ENCODE measurements at regions not wholly inside any gene's neighbourhood (a gene's known extent, or its start where the extent isn't known, plus 50 kb on each side); places are given as distances from the start of the nearest gene placed in this dataset.

DNA sequence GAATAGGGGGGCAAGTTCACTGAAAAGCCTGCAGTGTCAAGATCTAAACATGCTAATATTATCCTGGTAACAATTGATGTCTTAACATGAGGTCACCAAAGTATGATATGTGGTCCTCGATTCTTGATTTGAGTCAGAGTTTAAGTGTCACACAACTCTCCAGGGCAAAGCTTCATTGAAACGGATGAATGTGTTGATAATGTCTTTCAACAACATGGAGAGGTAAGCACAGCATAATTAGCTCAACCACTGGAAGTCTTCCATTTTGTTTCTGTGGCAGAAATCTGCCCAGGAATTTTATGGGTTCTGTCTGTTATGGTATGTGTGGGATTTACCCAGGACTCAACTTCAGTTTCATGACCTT lies 591.5 kb downstream of the ZNF385D start:
- no peaks in the 10 kb centered on the region for H3K9me1 ChIP-seq (ENCODE audit: insufficient read depth, low read length)
- no peaks in the 10 kb centered on the region for H3K36me3 ChIP-seq (ENCODE audit: control insufficient read depth, insufficient read depth, low read length)
- no peak overlapping the region for H2AK9ac ChIP-seq (replicated peaks; ENCODE audit: low read depth, low read length, poor library complexity)
- TF ChIP-seq, protein P1, sequence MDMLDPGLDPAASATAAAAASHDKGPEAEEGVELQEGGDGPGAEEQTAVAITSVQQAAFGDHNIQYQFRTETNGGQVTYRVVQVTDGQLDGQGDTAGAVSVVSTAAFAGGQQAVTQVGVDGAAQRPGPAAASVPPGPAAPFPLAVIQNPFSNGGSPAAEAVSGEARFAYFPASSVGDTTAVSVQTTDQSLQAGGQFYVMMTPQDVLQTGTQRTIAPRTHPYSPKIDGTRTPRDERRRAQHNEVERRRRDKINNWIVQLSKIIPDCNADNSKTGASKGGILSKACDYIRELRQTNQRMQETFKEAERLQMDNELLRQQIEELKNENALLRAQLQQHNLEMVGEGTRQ (IDR thresholded peaks at IDR 0.05; ENCODE audit: low read depth, low read length), result no peak
- no peak for TF ChIP-seq CHD1 (IDR thresholded peaks at IDR 0.05; ENCODE audit: low read depth, low read length)
- TF ChIP-seq NFE2L2 (IDR thresholded peaks at IDR 0.05; ENCODE audit: low read depth, low read length), result no peak
- no peak for TF ChIP-seq CEBPB (IDR thresholded peaks at IDR 0.05; ENCODE audit: low read depth, low read length)
- in situ Hi-C loops (cut with MboI; ENCODE audit: low sequenced_read_pairs) (no loop called here), intact Hi-C loops (cut with micrococcal nuclease) (no loop called here), dilution Hi-C loops (cut with HindIII; ENCODE audit: low sequenced_read_pairs, unreplicated experiment) (no loop called here)
- H3K9me3 ChIP-seq (ENCODE audit: control insufficient read depth, insufficient read depth, low read length), result 0 out of 2 replicates have a peak, but pooled peaks cover 2% of the 10 kb centered on the region
- H3K4me3 ChIP-seq (ENCODE audit: insufficient read depth, low read depth, low read length), result no peak overlapping the region
- POLR2A ChIA-PET (ENCODE audit: unreplicated experiment), result no interaction called here
- no peak overlapping the region for H4K5ac ChIP-seq (ENCODE audit: low read depth, low read length)
- H4K91ac ChIP-seq (ENCODE audit: insufficient read depth, low read depth, low read length), result no peak overlapping the region
- no peaks in the 10 kb centered on the region for H3K27me3 ChIP-seq (ENCODE audit: control insufficient read depth, insufficient read depth, low read length)
- CTCF ChIA-PET, result no interaction called here
- no peak overlapping the region for H3K4ac ChIP-seq (ENCODE audit: low read depth, low read length)
- DNase-seq (no peak), ATAC-seq (ENCODE audit: low read depth) (no peak)
- no peak overlapping the region for H3K27ac ChIP-seq (ENCODE audit: insufficient read depth, low read length)
- H2AFZ ChIP-seq (replicated peaks; ENCODE audit: low read length, poor library complexity), result no peak overlapping the region
- no peak overlapping the region for H3K56ac ChIP-seq (ENCODE audit: extremely low read depth, insufficient read depth, low read length)
- no peak overlapping the region for H3K4me2 ChIP-seq (ENCODE audit: low read depth, low read length)
- H3K79me1 ChIP-seq (ENCODE audit: low read depth in 1 of 2, low read length in 2 of 2), result no peaks in the 10 kb centered on the region
- no peak overlapping the region for H3K9ac ChIP-seq (ENCODE audit: low read depth, low read length)
- no peak overlapping the region for H3K18ac ChIP-seq (ENCODE audit: low read depth, low read length)
- no peak overlapping the region for H4K8ac ChIP-seq (ENCODE audit: low read depth in 2 of 2, low read length in 2 of 2)
- H3K4me1 ChIP-seq (ENCODE audit: control insufficient read depth, insufficient read depth, low read length), result no peaks in the 10 kb centered on the region
- H4K20me1 ChIP-seq (ENCODE audit: insufficient read depth, low read length), result no peaks in the 10 kb centered on the region
- no peak overlapping the region for H2BK5ac ChIP-seq (ENCODE audit: low read depth, low read length, poor library complexity, severe bottlenecking)
- H2BK20ac ChIP-seq (ENCODE audit: low read depth, low read length), result no peak overlapping the region
- no CpG with 5 or more reads among the region's 2 CpGs for WGBS, 2 experiments (ENCODE audit: extremely low coverage in 2 of 2, insufficient read length in 1 of 2)
- H3K14ac ChIP-seq (replicated peaks; ENCODE audit: low read depth, low read length), result no peak overlapping the region
- BruUV-seq (replicated peaks), result no TSS peak
- no peak overlapping the region for H3K23ac ChIP-seq (ENCODE audit: low read depth, low read length)
- H2BK15ac ChIP-seq (ENCODE audit: low read depth, low read length), result no peak overlapping the region
- H2BK120ac ChIP-seq (ENCODE audit: low read depth, low read length), result no peak overlapping the region
- H2AK5ac ChIP-seq (ENCODE audit: low read depth, low read length), result no peak overlapping the region
